ENCODE measurements at regions not wholly inside any gene's neighbourhood (a gene's known extent, or its start where the extent isn't known, plus 50 kb on each side); places are given as distances from the start of the nearest gene placed in this dataset.
"Not testable (repeated sequence)": the region's sequence is repeated elsewhere in the genome, so short reads cannot be mapped to it uniquely, and the experiment has no call there.

DNA sequence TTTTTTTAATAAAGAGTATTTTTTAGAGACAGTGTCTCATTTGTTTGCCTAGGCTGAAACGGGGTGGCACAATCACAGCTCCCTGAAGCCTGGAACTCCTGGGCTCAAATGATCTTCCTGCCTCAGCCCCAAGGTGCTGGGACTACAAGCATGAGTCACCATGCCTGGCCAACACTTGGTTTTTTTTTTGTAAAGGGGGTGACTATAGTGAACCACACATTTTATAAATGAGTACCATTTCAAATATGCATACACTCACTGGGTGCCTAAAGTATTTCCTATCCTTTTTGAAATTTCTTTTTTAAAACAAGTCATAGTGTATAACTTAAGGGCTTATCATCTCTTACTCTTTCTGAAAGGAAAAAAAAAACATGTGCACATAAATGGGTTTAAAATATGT lies 325.2 kb upstream of the MEIS2 start:
- TF ChIP-seq POLR2A (IDR thresholded peaks at IDR 0.05), result no peak
- no peak for TF ChIP-seq CTCF (IDR thresholded peaks at IDR 0.05)
- 47 to 72% (median 54%) methylated on average over 1 of the region's 1 CpG for WGBS, 4 donors
- H3K4me1 ChIP-seq (replicated peaks in 1 of 2), result no peaks in the 10 kb centered on the region
- no peak overlapping the region for H3K4me3 ChIP-seq
- intact Hi-C loops (cut with DNase I), result no loop called here
- no peaks in the 10 kb centered on the region for H3K27me3 ChIP-seq
- no peak overlapping the region for H3K27ac ChIP-seq
- H3K9me3 ChIP-seq (replicated peaks in 1 of 3), result no peaks in the 10 kb centered on the region
- DNase-seq, result no peak
- H3K36me3 ChIP-seq (replicated peaks in 1 of 2), result no peaks in the 10 kb centered on the region

DNA sequence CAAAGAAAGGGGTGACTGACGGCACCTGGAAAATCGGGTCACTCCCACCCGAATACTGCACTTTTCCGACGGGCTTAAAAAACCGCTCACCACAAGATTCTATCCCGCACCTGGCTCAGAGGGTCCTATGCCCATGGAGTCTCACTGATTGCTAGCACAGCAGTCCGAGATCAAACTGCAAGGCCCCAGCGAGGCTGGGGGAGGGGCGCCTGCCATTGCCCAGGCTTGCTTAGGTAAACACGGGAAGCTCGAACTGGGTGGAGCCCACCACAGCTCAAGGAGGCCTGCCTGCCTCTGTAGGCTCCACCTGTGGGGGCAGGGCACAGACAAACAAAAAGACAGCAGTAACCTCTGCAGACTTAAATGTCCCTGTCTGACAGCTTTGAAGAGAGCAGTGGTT lies 327.0 kb upstream of the MEIS2 start:
- DNase-seq; intact Hi-C loops (cut with DNase I); H3K27me3 ChIP-seq; H3K4me1 ChIP-seq (replicated peaks in 1 of 2); H3K36me3 ChIP-seq (replicated peaks in 1 of 2); H3K27ac ChIP-seq; H3K9me3 ChIP-seq (replicated peaks in 1 of 3); H3K4me3 ChIP-seq: not testable (repeated sequence)
- WGBS, 4 donors, result 78 to 83% (median 80%) methylated on average over 10 to 12 of the region's 12 CpGs

GRCh38 chr15:37446921-37447320 lies 346.6 kb upstream of the MEIS2 start:
- Histone ChIP-seq H3K9me3 (replicated peaks in 1 of 3) (no peaks in the 10 kb centered on the region), H3K27me3 (no peaks in the 10 kb centered on the region), H3K36me3 (replicated peaks in 1 of 2) (no peaks in the 10 kb centered on the region), H3K4me3 (no peak overlapping the region), H3K4me1 (replicated peaks in 1 of 2) (no peaks in the 10 kb centered on the region), H3K27ac (no peak overlapping the region)
- no peak for DNase-seq
- TF ChIP-seq POLR2A (IDR thresholded peaks at IDR 0.05) (no peak), CTCF (IDR thresholded peaks at IDR 0.05) (no peak)
- WGBS, 4 donors, result 85 to 93% (median 89%) methylated on average over 2 of the region's 2 CpGs
- intact Hi-C loops (cut with DNase I), result no loop called here

DNA sequence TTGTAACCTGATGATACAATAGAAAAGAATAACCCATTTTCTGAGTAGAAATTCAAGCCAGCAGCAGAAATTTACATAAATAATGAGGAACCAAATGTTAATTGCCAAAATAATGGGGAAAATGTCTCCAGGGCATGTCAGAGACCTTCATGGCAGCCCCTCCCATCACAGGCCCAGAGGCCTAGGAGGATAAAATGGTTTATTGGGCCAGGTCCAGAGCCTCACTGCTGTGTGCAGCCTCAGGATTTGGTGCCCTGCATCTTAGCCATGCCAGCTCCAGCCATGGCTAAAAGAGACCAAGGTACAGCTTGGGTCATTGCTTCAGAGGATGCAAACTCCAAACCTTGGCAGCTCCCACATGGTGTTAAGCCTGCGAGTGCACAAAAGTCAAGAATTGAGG lies 352.1 kb upstream of the MEIS2 start:
- no peak overlapping the region for H3K4me3 ChIP-seq
- no peaks in the 10 kb centered on the region for H3K9me3 ChIP-seq (replicated peaks in 1 of 3)
- H3K36me3 ChIP-seq (replicated peaks in 1 of 2), result no peaks in the 10 kb centered on the region
- 79 to 86% (median 81%) methylated on average over 1 of the region's 1 CpG for whole genome bisulfite sequencing, 4 donors
- intact Hi-C loops (cut with DNase I), result no loop called here
- H3K27me3 ChIP-seq, result no peaks in the 10 kb centered on the region
- TF ChIP-seq POLR2A (IDR thresholded peaks at IDR 0.05), result no peak
- TF ChIP-seq CTCF (IDR thresholded peaks at IDR 0.05), result no peak
- DNase-seq, result no peak
- H3K4me1 ChIP-seq (replicated peaks in 1 of 2), result no peaks in the 10 kb centered on the region
- no peak overlapping the region for H3K27ac ChIP-seq

DNA sequence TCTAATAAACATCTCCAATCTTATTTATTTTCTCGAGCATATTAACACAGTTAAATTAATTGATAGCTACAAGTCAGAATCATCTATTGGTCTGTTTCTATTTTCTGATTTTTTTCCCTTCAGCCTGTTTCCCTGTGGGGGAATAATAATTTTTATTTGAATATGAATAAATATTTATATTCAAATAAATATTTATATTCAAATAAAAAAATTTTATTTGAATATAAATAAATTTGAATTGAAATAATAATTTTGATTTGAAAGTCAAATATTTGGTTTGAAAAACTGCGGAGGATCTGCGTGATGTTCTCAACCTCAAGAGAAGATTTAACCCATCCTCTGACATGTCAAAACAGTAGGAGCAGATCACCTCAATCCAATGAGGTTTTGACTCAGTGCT lies 380.1 kb upstream of the MEIS2 start:
- no peak overlapping the region for H3K27ac ChIP-seq
- no peaks in the 10 kb centered on the region for H3K9me3 ChIP-seq (replicated peaks in 1 of 3)
- TF ChIP-seq POLR2A (IDR thresholded peaks at IDR 0.05) (no peak), CTCF (IDR thresholded peaks at IDR 0.05) (no peak)
- no peaks in the 10 kb centered on the region for H3K36me3 ChIP-seq (replicated peaks in 1 of 2)
- H3K4me1 ChIP-seq (replicated peaks in 1 of 2), result no peaks in the 10 kb centered on the region
- no peak for DNase-seq
- intact Hi-C loops (cut with DNase I), result no loop called here
- WGBS, 4 donors, result 51 to 72% (median 56%) methylated on average over 3 of the region's 3 CpGs
- H3K4me3 ChIP-seq, result no peak overlapping the region
- no peaks in the 10 kb centered on the region for H3K27me3 ChIP-seq
